ENCODE measurements at regions not wholly inside any gene's neighbourhood (a gene's known extent, or its start where the extent isn't known, plus 50 kb on each side); places are given as distances from the start of the nearest gene placed in this dataset.

DNA sequence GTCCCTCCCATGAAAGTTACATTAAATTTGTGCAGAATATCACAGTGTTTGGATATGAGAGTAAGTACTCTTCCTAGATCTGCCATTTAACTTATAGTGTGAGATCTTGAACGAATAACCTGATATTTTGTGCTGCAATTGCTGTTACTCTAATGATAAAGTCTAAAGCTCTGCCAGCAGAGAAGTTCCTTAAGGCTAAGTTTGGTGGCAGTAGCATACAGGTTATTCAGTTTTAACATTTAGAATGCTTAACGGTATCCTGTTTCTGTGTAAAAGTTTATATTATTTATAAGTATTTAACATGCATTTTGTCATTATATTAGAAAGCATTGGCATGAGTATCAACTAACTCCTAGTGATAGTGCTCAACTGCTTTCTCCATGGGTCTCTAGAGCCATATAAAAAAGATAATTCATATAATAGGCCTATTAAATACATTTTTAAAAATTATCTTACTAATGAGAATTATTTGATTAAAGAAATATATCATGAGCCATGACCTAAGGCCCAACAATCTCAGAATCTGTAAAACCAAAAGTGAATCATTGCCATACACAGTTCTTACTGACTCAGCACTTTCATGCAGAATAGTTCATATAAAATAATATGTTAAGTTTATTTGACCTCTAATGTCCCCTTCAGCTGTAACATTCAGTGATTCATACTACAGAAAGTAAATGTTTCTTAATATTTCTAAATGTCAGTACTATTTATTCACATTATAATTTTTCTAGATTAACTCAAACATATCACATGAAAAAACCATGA is 1058.6 kb downstream of the TRHDE start:
- Mint-ChIP-seq H3K27me3 (no peaks in the 10 kb centered on the region), H3K9me3 (peaks cover 0 to 3% of the 10 kb centered on the region in 2 donors), H3K36me3 (no peaks in the 10 kb centered on the region), H3K4me1 (no peaks in the 10 kb centered on the region), H3K4me3 (no peak overlapping the region), H3K27ac (no peak overlapping the region)
- ATAC-seq (replicated peaks) = no peak
- DNase-seq = no peak

DNA sequence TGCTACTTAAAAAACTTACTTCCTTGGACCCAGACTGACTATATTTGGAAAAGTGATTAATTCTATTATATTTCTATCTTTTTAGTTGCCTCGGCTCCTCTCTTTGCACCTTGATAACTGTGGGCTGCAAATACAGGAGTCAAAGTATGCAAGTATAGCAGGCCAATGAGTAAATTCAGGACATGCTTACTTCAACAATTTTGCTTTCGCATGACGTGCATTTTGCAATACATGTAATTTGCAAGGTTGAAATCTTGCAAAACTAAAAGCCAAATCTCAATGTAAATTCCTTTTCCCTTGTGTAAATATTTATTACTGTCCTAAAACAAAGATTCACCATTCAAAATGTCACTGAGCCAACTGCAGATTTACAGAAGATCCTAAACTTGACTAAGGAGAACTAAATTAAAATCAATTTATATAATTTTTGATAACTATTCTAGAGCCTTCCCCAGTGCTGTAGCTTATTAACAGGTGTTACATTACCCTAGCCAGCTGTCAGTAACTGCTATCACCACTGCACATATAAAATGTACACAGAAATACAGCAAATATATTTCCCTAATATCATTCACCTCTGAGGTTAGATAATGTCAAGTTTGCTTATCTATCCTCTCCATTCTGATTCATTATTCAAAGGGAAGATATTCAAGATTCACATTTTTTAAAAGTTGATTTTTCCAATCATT is 1069.5 kb downstream of the TRHDE start:
- H3K4me1 Mint-ChIP-seq = no peaks in the 10 kb centered on the region
- no peaks in the 10 kb centered on the region for H3K27me3 Mint-ChIP-seq
- ATAC-seq (replicated peaks) (no peak), DNase-seq (no peak)
- no peak overlapping the region for H3K27ac Mint-ChIP-seq
- H3K9me3 Mint-ChIP-seq = peaks cover 5% of the 10 kb centered on the region in 2 donors
- H3K36me3 Mint-ChIP-seq = no peaks in the 10 kb centered on the region
- H3K4me3 Mint-ChIP-seq = no peak overlapping the region

DNA sequence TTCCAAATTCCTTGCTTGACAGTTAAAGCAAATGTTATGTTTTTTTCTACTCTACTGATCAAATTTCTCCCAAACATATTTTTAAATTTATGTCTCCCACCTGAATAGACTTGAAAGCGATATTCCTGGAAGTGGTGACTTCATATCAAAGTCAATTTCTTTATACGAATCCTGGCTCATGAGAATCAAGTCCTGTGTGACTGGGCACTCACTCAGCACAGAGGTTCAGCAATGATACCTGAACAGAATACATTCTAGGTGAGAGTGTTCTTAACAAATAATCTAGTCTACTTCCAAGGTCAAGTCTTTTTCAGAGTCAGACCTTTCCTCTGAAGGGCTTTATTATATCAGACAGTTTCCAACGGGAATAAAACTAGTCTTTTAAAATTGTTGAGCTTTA is 1070.6 kb downstream of the TRHDE start:
- Mint-ChIP-seq H3K4me3 (no peak overlapping the region), H3K4me1 (no peaks in the 10 kb centered on the region), H3K27ac (no peak overlapping the region), H3K9me3 (peaks cover 5 to 7% of the 10 kb centered on the region in 2 donors), H3K36me3 (no peaks in the 10 kb centered on the region), H3K27me3 (no peaks in the 10 kb centered on the region)
- no peak for DNase-seq
- no peak for ATAC-seq (replicated peaks)

DNA sequence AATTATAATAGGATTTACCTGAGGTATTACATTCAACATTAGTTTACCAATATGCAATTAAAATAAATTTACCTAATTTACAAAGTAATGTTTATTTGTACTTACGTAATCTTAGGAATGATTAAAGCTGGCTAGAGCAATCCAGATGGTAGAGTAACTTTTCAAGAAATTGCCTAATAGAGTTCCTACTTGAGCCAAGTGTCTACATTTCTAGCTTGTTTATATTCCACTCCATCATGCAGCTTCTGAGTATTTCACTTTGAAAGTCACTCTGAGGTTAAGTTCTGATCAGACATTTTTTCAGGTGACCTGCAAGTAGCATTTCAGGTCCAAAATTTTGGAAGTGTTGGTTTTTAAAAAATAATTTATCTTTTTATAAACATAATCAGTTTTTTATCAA is 1080.7 kb downstream of the TRHDE start:
- peaks cover 0 to 2% of the 10 kb centered on the region in 2 donors for H3K9me3 Mint-ChIP-seq
- H3K4me1 Mint-ChIP-seq = no peaks in the 10 kb centered on the region
- no peaks in the 10 kb centered on the region for H3K36me3 Mint-ChIP-seq
- H3K4me3 Mint-ChIP-seq = no peak overlapping the region
- DNase-seq = no peak
- no peaks in the 10 kb centered on the region for H3K27me3 Mint-ChIP-seq
- no peak overlapping the region for H3K27ac Mint-ChIP-seq
- ATAC-seq (replicated peaks) = no peak

DNA sequence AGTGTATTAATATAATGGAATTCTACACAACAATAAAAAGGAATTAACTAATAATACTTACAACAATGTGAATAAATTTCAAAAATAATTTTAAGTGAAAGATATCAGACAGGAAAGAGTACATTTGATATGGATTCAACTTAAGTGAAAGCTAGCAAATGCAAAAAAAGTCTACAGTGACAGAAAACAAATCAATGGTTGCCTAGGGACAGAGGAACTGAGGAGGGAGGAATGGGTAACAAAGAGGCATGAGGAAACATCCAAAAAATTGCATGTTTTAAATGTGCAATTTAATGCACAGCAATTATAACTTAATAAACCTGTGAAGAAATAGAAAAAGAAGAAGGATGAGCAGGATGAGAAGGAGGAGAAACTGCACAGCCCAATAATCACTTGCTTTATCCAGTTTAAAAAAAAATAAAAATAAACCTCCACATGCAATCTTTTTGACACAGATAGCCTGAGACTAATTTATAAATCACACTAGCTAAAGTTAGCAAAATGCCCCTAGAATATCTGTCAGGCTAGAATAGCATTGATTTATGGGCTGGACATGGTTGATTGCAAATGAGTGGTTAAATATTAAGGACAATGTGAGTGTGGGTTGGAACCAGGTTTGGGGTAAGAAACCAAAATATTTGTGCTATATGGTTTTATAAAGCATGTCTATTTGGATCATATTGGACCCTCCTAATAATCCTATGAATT is 1089.1 kb downstream of the TRHDE start:
- no peak overlapping the region for H3K27ac Mint-ChIP-seq
- no peaks in the 10 kb centered on the region for H3K27me3 Mint-ChIP-seq
- DNase-seq = no peak
- H3K36me3 Mint-ChIP-seq = no peaks in the 10 kb centered on the region
- H3K9me3 Mint-ChIP-seq = peaks cover 0 to 3% of the 10 kb centered on the region in 2 donors
- no peak for ATAC-seq (replicated peaks)
- no peaks in the 10 kb centered on the region for H3K4me1 Mint-ChIP-seq
- H3K4me3 Mint-ChIP-seq = no peak overlapping the region

DNA sequence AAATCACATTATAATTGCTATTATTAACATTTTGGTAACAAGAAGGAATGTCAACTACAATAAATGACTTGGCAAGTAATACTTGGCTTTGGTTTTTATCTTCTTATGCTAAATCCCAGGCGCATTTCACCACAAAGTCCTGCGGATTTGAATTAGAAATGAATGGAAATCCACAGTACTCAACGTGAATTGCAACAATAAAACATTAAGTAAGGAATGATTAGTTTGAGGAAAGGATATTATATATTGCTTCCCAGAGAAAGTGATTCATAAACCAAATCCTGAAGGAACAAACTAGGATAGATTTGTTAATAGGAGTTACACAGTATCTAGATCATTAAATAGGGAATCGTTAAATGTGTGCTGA is 1089.7 kb downstream of the TRHDE start:
- Mint-ChIP-seq H3K36me3 (no peaks in the 10 kb centered on the region), H3K4me3 (no peak overlapping the region), H3K4me1 (no peaks in the 10 kb centered on the region), H3K27ac (no peak overlapping the region), H3K9me3 (peaks cover 0 to 3% of the 10 kb centered on the region in 2 donors), H3K27me3 (no peaks in the 10 kb centered on the region)
- ATAC-seq (replicated peaks) = no peak
- no peak for DNase-seq

DNA sequence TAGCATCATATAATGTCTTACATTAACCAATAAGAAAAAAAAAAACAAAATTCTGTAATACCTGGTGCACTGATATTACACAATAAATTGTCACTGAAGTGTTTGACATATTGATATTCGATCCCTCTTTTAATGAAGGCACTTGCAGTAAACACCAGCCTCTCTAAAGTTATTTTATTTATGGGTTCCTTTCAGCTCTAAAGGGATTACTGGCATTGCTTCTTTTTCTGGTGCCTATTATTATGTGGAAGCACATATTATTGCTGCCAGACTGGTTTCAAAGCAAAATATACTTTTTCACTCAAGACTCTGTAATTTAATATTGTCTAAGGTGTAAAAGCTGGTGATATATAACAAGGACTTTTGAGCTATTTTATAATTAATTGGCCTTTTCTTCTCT is 1090.5 kb downstream of the TRHDE start:
- DNase-seq (no peak), ATAC-seq (replicated peaks) (no peak)
- Mint-ChIP-seq H3K27me3 (no peaks in the 10 kb centered on the region), H3K27ac (no peak overlapping the region), H3K4me3 (no peak overlapping the region), H3K9me3 (peaks cover 0 to 5% of the 10 kb centered on the region in 2 donors), H3K4me1 (no peaks in the 10 kb centered on the region), H3K36me3 (no peaks in the 10 kb centered on the region)

DNA sequence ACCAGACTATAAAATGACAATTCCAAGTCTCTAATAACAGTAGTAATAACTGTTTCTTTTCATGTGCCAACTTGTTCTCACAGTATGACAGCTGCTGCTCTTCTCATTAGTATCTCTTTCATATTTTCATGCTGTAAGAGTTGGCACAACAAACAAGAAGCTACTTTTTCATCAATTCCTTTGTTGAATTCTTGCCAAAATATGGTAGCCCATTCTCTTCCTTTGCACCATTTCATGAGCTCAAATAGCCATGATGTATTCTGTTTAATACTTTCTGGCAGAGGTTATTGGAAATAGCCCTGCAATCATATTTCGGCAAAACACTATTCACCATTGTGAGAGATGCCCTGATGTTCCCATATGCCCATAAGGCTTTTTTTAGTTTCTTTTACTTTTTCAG is 1100.7 kb downstream of the TRHDE start:
- DNase-seq = no peak
- Mint-ChIP-seq H3K9me3 (peaks cover 3 to 8% of the 10 kb centered on the region in 2 donors), H3K27ac (no peak overlapping the region), H3K4me3 (no peak overlapping the region), H3K4me1 (no peaks in the 10 kb centered on the region), H3K27me3 (no peaks in the 10 kb centered on the region), H3K36me3 (no peaks in the 10 kb centered on the region)
- no peak for ATAC-seq (replicated peaks)

DNA sequence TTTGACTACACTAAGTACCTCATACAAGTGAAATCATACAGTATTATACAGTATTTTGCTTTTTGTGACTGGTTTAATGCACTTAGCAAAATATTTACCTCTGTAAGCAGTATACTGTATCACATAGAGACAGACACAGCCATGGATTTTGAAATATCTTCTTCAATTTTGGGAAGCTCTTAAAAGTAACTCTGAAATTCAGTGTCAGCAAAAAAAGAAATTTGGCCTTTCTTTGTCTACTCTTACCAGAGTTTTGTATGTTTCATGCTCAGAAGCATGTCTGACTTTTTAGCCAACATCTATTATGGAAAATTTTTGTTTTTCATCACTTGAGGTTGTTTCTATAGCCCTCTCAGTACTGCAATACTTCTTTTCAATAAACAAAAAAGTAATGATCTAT is 1102.2 kb downstream of the TRHDE start:
- Mint-ChIP-seq H3K9me3 (peaks cover 3 to 8% of the 10 kb centered on the region in 2 donors), H3K4me1 (no peaks in the 10 kb centered on the region), H3K4me3 (no peak overlapping the region), H3K27ac (no peak overlapping the region), H3K36me3 (no peaks in the 10 kb centered on the region), H3K27me3 (no peaks in the 10 kb centered on the region)
- DNase-seq (no peak), ATAC-seq (replicated peaks) (no peak)

DNA sequence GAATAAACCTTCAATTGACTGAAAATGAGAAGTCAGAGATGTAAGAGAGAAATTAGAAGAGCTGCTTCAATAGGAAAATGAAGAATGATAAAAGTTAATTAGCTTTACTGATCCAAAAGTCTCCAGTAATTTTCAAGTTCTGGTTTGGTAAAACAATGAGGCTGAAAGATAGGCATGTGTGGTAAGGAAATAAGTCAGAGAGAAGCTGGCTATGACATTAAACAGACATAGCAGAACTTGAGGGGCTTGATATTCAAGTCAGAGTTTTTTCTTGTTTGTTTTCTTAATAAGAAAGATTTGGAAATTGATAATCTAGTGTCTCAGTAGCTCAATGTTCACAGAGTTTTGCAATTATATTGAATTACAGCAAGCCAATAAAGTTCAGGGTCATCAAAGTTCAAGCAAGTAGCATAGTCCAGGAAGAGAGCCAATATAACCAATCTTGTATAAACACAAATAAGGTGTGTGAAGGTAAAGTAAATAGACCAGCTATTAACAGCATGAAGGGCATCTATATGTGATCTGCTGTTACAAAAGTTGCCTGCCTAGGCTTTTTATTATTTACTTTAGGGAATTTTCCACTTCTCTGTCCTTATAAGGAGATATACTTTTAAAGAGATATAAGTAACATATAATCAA is 1111.5 kb downstream of the TRHDE start:
- no peak overlapping the region for H3K27ac Mint-ChIP-seq
- H3K9me3 Mint-ChIP-seq = peaks cover 2 to 6% of the 10 kb centered on the region in 2 donors
- DNase-seq (no peak), ATAC-seq (replicated peaks) (no peak)
- no peaks in the 10 kb centered on the region for H3K4me1 Mint-ChIP-seq
- H3K27me3 Mint-ChIP-seq = no peaks in the 10 kb centered on the region
- H3K4me3 Mint-ChIP-seq = no peak overlapping the region
- H3K36me3 Mint-ChIP-seq = no peaks in the 10 kb centered on the region

DNA sequence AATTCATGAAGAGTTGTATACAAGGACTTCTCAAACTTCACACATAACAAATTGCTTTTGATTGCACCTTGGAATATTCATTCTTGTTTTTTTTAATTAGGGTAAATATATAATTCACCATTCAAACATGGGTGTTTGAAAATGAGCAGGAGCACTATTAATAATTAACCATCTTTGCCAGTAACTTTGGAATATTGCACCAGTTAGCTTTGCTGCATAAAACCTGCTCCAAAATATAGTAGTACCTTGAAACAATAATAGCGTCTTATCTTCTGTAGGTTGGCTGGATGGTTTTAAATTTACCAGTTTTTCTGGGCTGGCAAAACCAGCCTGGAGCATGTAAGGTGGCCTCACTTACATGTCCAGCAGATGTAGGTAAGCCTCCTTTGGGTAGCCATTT is 1112.4 kb downstream of the TRHDE start:
- no peaks in the 10 kb centered on the region for H3K36me3 Mint-ChIP-seq
- peaks cover 2 to 6% of the 10 kb centered on the region in 2 donors for H3K9me3 Mint-ChIP-seq
- no peaks in the 10 kb centered on the region for H3K27me3 Mint-ChIP-seq
- DNase-seq (no peak), ATAC-seq (replicated peaks) (no peak)
- no peak overlapping the region for H3K4me3 Mint-ChIP-seq
- no peaks in the 10 kb centered on the region for H3K4me1 Mint-ChIP-seq
- H3K27ac Mint-ChIP-seq = no peak overlapping the region

DNA sequence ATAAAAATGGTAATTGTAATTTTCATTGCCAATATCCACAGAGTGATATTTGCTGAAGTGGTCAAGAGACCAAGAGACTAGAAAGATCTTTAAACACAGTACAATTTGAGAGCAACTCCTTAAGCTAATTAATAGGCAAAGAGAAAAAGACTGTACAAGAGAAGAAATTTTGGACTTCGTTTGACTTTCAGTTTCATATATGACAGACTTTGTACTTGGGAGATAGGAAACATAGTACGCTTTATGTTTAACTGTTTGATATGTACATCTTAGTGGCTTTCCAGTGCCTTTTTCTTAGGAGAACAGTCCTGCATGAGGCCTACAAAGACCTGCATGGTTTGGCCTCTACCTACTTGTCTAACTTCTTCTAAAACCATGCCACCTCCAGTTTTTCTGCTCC is 1118.1 kb downstream of the TRHDE start:
- Mint-ChIP-seq H3K9me3 (peaks cover 0 to 4% of the 10 kb centered on the region in 2 donors), H3K27ac (no peak overlapping the region), H3K27me3 (no peaks in the 10 kb centered on the region), H3K36me3 (no peaks in the 10 kb centered on the region), H3K4me3 (no peak overlapping the region), H3K4me1 (no peaks in the 10 kb centered on the region)
- ATAC-seq (replicated peaks) (no peak), DNase-seq (no peak)

DNA sequence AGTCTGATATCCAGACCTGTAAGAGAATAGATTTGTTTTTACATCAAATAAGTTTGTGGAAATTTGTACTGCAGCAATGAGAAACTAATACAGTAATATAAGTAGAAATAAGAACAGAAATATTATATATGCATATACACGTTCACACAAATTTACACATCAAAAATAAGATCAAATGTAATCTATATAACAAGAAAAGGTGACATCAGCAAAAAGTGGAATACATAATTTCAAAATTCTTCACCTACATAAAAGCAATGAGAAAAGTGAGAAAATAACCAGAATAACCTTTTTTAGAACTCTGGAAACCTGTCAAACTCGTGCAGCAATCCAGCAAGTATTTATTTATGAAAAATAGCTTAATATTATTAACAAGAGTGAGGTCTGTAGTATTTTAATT is 1124.6 kb upstream of the ATXN7L3B start:
- H3K27me3 Mint-ChIP-seq = no peaks in the 10 kb centered on the region
- no peak for ATAC-seq (replicated peaks)

DNA sequence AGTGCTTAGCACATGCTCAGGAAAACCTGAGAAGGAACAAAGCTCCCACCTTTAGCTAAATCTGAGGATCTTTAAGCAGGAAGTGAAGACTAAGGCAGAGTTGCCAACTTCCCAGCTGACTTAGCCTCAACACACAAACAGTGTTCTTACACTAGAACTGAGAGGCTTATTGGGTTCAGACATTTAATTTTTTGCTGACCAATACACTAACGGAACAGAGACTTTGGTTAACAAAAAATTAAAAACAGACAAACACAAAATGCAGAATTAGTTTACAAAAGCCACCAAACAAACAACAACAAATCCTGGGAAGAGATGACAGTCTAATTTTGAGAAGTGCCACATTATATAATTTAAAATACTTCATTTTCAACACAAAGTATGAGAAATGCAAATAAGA is 1123.7 kb upstream of the ATXN7L3B start:
- H3K36me3 Mint-ChIP-seq = no peaks in the 10 kb centered on the region
- no peak for ATAC-seq (replicated peaks)
- no peak for DNase-seq
- H3K4me1 Mint-ChIP-seq = no peaks in the 10 kb centered on the region
- H3K9me3 Mint-ChIP-seq = peaks cover 11% of the 10 kb centered on the region in 2 donors
- no peak overlapping the region for H3K4me3 Mint-ChIP-seq
- no peak overlapping the region for H3K27ac Mint-ChIP-seq
- H3K27me3 Mint-ChIP-seq = no peaks in the 10 kb centered on the region

More for the DNA sequence above, 1124.6 kb upstream of the ATXN7L3B start:
- Mint-ChIP-seq H3K9me3 (peaks cover 13 to 14% of the 10 kb centered on the region in 2 donors), H3K4me1 (no peaks in the 10 kb centered on the region), H3K36me3 (no peaks in the 10 kb centered on the region), H3K27ac (no peak overlapping the region), H3K4me3 (no peak overlapping the region)
- no peak for DNase-seq
